Lung (tissue), 11 donors: ENCODE measurements at regions not wholly inside any gene's neighbourhood (a gene's known extent, or its start where the extent isn't known, plus 50 kb on each side); places are given as distances from the start of the nearest gene placed in this dataset.

Experiments used
- ATAC-seq: fragments of 200-7000 bp; cut with Tn5 transposase; one replicate; pipeline ENCODE4 v1.9.1; 2020; ENCODE audit warnings: moderate number of reproducible peaks; ENCODE audit not compliant: insufficient read depth, low FRiP score
- DNase-seq, 3 donors: peaks; one replicate each; pipeline ENCODE4 v3.0.0-alpha.2; 2013 to 2017
- H3K27ac ChIP-seq, 2 donors: one replicate each; pipeline ENCODE4 v1.5.1; 2013; ENCODE audit warnings: mild to moderate bottlenecking in 2 of 2, moderate library complexity in 2 of 2, control low read depth in 1 of 2, inconsistent platforms in 1 of 2, low read depth in 1 of 2, low read length in 1 of 2
- H3K27me3 ChIP-seq, 3 donors: one replicate each; pipeline ENCODE4 v1.5.1; 2013; ENCODE audit warnings: low read length in 2 of 3; ENCODE audit not compliant: control insufficient read depth in 3 of 3, insufficient read depth in 3 of 3
- H3K36me3 ChIP-seq, 4 donors: one replicate each; pipeline ENCODE4 v1.5.1; 2013; ENCODE audit warnings: low read length in 4 of 4, mild to moderate bottlenecking in 1 of 4, moderate library complexity in 1 of 4; ENCODE audit not compliant: control insufficient read depth in 4 of 4, insufficient read depth in 4 of 4
- H3K4me1 ChIP-seq, 5 donors: one replicate each; pipeline ENCODE4 v1.5.1; 2013; ENCODE audit warnings: low read length in 5 of 5, mild to moderate bottlenecking in 2 of 5, moderate library complexity in 1 of 5; ENCODE audit not compliant: control insufficient read depth in 5 of 5, insufficient read depth in 5 of 5
- H3K4me3 ChIP-seq: one replicate; pipeline ENCODE4 v1.5.1; 2013; ENCODE audit warnings: mild to moderate bottlenecking, control low read depth, moderate library complexity
- H3K9ac ChIP-seq, 2 donors: one replicate each; pipeline ENCODE4 v1.5.1; 2013; ENCODE audit warnings: low read length in 2 of 2, control low read depth in 1 of 2; ENCODE audit not compliant: insufficient read depth in 1 of 2
- H3K9me3 ChIP-seq, 4 donors: one replicate each; pipeline ENCODE4 v1.5.1; 2013; ENCODE audit warnings: low read length in 3 of 4, mild to moderate bottlenecking in 1 of 4, moderate library complexity in 1 of 4; ENCODE audit not compliant: control insufficient read depth in 4 of 4, insufficient read depth in 3 of 4
- CTCF ChIP-seq: IDR thresholded peaks from 2 replicates; pipeline ENCODE4 v1.5.1; 2012; ENCODE audit warnings: mild to moderate bottlenecking; ENCODE audit errors: control extremely low read depth, extremely low read depth
- WGBS, 2 donors: extraction: QIAGEN DNeasy Blood & Tissue Kit; methylation state at CpG; one replicate each; pipeline ENCODE4 v1.1.7; 2013; 5-methylcytosine and 5-hydroxymethylcytosine counted together
- donor health status: control.
- donor health status: control.
- donor health status: Bipolar disorder and iron deficiency.
- donor health status: healthy.
- donor health status: DM: yes; HTN: yes; CAD: no.

GRCh38 chr17:70772761-70773160 is 603.4 kb downstream of the KCNJ2 start:
- DNase-seq (peak in 1 of 3 donors; percentile 15), ATAC-seq (no peak)
- 82 to 83% methylated on average over 7 of the region's 7 CpGs for WGBS, 2 donors
- no peaks in the 10 kb centered on the region for H3K27me3 ChIP-seq
- no peaks in the 10 kb centered on the region for H3K36me3 ChIP-seq
- no peak overlapping the region for H3K27ac ChIP-seq
- no peak for TF ChIP-seq CTCF
- H3K9ac ChIP-seq = no peak overlapping the region
- H3K4me1 ChIP-seq = peaks cover 0 to 14% (median 3%) of the 10 kb centered on the region in 5 donors
- H3K4me3 ChIP-seq = no peak overlapping the region
- no peaks in the 10 kb centered on the region for H3K9me3 ChIP-seq

- Histone ChIP-seq H3K27me3 (no peaks in the 10 kb centered on the region), H3K9ac (no peak overlapping the region), H3K9me3 (no peaks in the 10 kb centered on the region), H3K36me3 (no peaks in the 10 kb centered on the region), H3K27ac (no peak overlapping the region), H3K4me3 (no peak overlapping the region), H3K4me1 (peaks cover 0 to 14% (median 3%) of the 10 kb centered on the region in 5 donors)
- no peak for TF ChIP-seq CTCF
- peak; percentile 24 to 90 (median 90) for DNase-seq
- 85 to 92% methylated on average over 1 of the region's 1 CpG for WGBS, 2 donors
- no peak for ATAC-seq
Measured at GRCh38 chr17:70773258-70773657, 603.9 kb downstream of the KCNJ2 start.

GRCh38 chr17:70774339-70775117 is 605.2 kb downstream of the KCNJ2 start:
- Histone ChIP-seq H3K27ac (no peak overlapping the region), H3K27me3 (no peaks in the 10 kb centered on the region), H3K9me3 (no peaks in the 10 kb centered on the region), H3K36me3 (no peaks in the 10 kb centered on the region), H3K9ac (no peak overlapping the region), H3K4me3 (no peak overlapping the region), H3K4me1 (peaks cover 0 to 14% (median 3%) of the 10 kb centered on the region in 5 donors)
- TF ChIP-seq CTCF = no peak
- no peak for ATAC-seq
- no peak for DNase-seq
